ENCODE measurements at regions not wholly inside any gene's neighbourhood (a gene's known extent, or its start where the extent isn't known, plus 50 kb on each side); places are given as distances from the start of the nearest gene placed in this dataset.

- H2AK9ac ChIP-seq (replicated peaks; ENCODE audit: low read depth, low read length, poor library complexity): no peak overlapping the region
- no peak overlapping the region for H3K23ac ChIP-seq (ENCODE audit: low read depth, low read length)
- H3K4ac ChIP-seq (ENCODE audit: low read depth, low read length): no peak overlapping the region
- in situ Hi-C loops (cut with MboI; ENCODE audit: low sequenced_read_pairs): no loop called here
- BruUV-seq (replicated peaks): no TSS peak
- no peak overlapping the region for H3K9ac ChIP-seq (ENCODE audit: low read depth, low read length)
- no peaks in the 10 kb centered on the region for H4K20me1 ChIP-seq (ENCODE audit: insufficient read depth, low read length)
- no peak overlapping the region for H2BK5ac ChIP-seq (ENCODE audit: low read depth, low read length, poor library complexity, severe bottlenecking)
- no peak overlapping the region for H3K18ac ChIP-seq (ENCODE audit: low read depth, low read length)
- ATAC-seq (ENCODE audit: low read depth): no peak
- H3K9me1 ChIP-seq (ENCODE audit: insufficient read depth, low read length): no peaks in the 10 kb centered on the region
- no peaks in the 10 kb centered on the region for H3K9me3 ChIP-seq (ENCODE audit: control insufficient read depth, insufficient read depth, low read length)
- no peak overlapping the region for H3K56ac ChIP-seq (ENCODE audit: extremely low read depth, insufficient read depth, low read length)
- POLR2A ChIA-PET (ENCODE audit: unreplicated experiment): no interaction called here
- no peak overlapping the region for H3K14ac ChIP-seq (replicated peaks; ENCODE audit: low read depth, low read length)
- no peaks in the 10 kb centered on the region for H3K36me3 ChIP-seq (ENCODE audit: control insufficient read depth, insufficient read depth, low read length)
- no peak overlapping the region for H2BK120ac ChIP-seq (ENCODE audit: low read depth, low read length)
- H2BK20ac ChIP-seq (ENCODE audit: low read depth, low read length): no peak overlapping the region
- no peaks in the 10 kb centered on the region for H3K4me1 ChIP-seq (ENCODE audit: control insufficient read depth, insufficient read depth, low read length)
- no peak overlapping the region for H3K4me2 ChIP-seq (ENCODE audit: low read depth, low read length)
- no peak overlapping the region for H4K8ac ChIP-seq (ENCODE audit: low read depth in 2 of 2, low read length in 2 of 2)
- dilution Hi-C loops (cut with HindIII; ENCODE audit: low sequenced_read_pairs, unreplicated experiment): no loop called here
- H3K79me1 ChIP-seq (ENCODE audit: low read depth in 1 of 2, low read length in 2 of 2): no peaks in the 10 kb centered on the region
- H2AK5ac ChIP-seq (ENCODE audit: low read depth, low read length): no peak overlapping the region
- no peak overlapping the region for H3K4me3 ChIP-seq (ENCODE audit: insufficient read depth, low read depth, low read length)
- intact Hi-C loops (cut with micrococcal nuclease): no loop called here
- no peak overlapping the region for H4K91ac ChIP-seq (ENCODE audit: insufficient read depth, low read depth, low read length)
- H2BK15ac ChIP-seq (ENCODE audit: low read depth, low read length): no peak overlapping the region
- H2AFZ ChIP-seq (replicated peaks; ENCODE audit: low read length, poor library complexity): no peak overlapping the region
- H4K5ac ChIP-seq (ENCODE audit: low read depth, low read length): no peak overlapping the region
- H3K27ac ChIP-seq (ENCODE audit: insufficient read depth, low read length): no peak overlapping the region
- 100% methylated on average over 1 of the region's 2 CpGs; no CpG with 5 or more reads in 1 of the 2 experiments for WGBS, 2 experiments (ENCODE audit: extremely low coverage in 2 of 2, insufficient read length in 1 of 2)
- no peak for DNase-seq
- CTCF ChIA-PET: interaction anchor here (0.6 kb wide), 1 partner anchor 332 kb away, joined by 3 read pairs; no protein-coding TSS in a partner anchor
- no peaks in the 10 kb centered on the region for H3K27me3 ChIP-seq (ENCODE audit: control insufficient read depth, insufficient read depth, low read length)
- no peak for TF ChIP-seq RAD21 (IDR thresholded peaks at IDR 0.05; ENCODE audit: low read length)
- TF ChIP-seq CHD1 (IDR thresholded peaks at IDR 0.05; ENCODE audit: low read depth, low read length): no peak
- TF ChIP-seq MAFK (IDR thresholded peaks at IDR 0.05; ENCODE audit: low read depth, low read length): no peak
- no peak for TF ChIP-seq RFX5 (IDR thresholded peaks at IDR 0.05; ENCODE audit: low read depth, low read length)
- no peak for TF ChIP-seq BHLHE40 (IDR thresholded peaks at IDR 0.05; ENCODE audit: low read depth, low read length)
- TF ChIP-seq, protein P1, sequence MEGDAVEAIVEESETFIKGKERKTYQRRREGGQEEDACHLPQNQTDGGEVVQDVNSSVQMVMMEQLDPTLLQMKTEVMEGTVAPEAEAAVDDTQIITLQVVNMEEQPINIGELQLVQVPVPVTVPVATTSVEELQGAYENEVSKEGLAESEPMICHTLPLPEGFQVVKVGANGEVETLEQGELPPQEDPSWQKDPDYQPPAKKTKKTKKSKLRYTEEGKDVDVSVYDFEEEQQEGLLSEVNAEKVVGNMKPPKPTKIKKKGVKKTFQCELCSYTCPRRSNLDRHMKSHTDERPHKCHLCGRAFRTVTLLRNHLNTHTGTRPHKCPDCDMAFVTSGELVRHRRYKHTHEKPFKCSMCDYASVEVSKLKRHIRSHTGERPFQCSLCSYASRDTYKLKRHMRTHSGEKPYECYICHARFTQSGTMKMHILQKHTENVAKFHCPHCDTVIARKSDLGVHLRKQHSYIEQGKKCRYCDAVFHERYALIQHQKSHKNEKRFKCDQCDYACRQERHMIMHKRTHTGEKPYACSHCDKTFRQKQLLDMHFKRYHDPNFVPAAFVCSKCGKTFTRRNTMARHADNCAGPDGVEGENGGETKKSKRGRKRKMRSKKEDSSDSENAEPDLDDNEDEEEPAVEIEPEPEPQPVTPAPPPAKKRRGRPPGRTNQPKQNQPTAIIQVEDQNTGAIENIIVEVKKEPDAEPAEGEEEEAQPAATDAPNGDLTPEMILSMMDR (conservative IDR thresholded peaks at IDR 0.05; ENCODE audit: low read depth, low read length): no peak
- no peak for TF ChIP-seq MXI1 (IDR thresholded peaks at IDR 0.05; ENCODE audit: borderline replicate concordance, low read depth, low read length)
- TF ChIP-seq, protein P2, sequence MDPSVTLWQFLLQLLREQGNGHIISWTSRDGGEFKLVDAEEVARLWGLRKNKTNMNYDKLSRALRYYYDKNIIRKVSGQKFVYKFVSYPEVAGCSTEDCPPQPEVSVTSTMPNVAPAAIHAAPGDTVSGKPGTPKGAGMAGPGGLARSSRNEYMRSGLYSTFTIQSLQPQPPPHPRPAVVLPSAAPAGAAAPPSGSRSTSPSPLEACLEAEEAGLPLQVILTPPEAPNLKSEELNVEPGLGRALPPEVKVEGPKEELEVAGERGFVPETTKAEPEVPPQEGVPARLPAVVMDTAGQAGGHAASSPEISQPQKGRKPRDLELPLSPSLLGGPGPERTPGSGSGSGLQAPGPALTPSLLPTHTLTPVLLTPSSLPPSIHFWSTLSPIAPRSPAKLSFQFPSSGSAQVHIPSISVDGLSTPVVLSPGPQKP (IDR thresholded peaks at IDR 0.05; ENCODE audit: borderline replicate concordance, low read depth, low read length): no peak
- no peak for TF ChIP-seq POLR2A (IDR thresholded peaks at IDR 0.05; ENCODE audit: low read depth, low read length)
- no peak for TF ChIP-seq SMC3 (IDR thresholded peaks at IDR 0.05; ENCODE audit: low read depth, low read length)
- no peak for TF ChIP-seq RCOR1 (IDR thresholded peaks at IDR 0.05; ENCODE audit: insufficient replicate concordance, low read length)
- no peak for TF ChIP-seq CEBPB (IDR thresholded peaks at IDR 0.05; ENCODE audit: low read depth, low read length)
- no peak for TF ChIP-seq MAZ (IDR thresholded peaks at IDR 0.05; ENCODE audit: borderline replicate concordance, low read depth, low read length)
- no peak for TF ChIP-seq FOS (IDR thresholded peaks at IDR 0.05; ENCODE audit: low read depth, low read length)
- no peak for TF ChIP-seq USF2 (IDR thresholded peaks at IDR 0.05; ENCODE audit: low read depth, low read length)
These were observed 63.7 kb upstream of the PSMD7 start for GRCh38 chr16:74232806-74233465.
